OCI-LY3 (cell line): ENCODE measurements at regions not wholly inside any gene's neighbourhood (a gene's known extent, or its start where the extent isn't known, plus 50 kb on each side); places are given as distances from the start of the nearest gene placed in this dataset.

Experiments used
- H2AFZ ChIP-seq: fragments of 200-600, 300-600 bp; shearing (Covaris generic); 2 replicates; pipeline ENCODE4 v1.6.0; 2014; ENCODE audit warnings: antibody characterized with exemption, low read depth, low read length
- H3K27ac ChIP-seq: fragments of 200-600, 300-600 bp; sonication (generic); 2 replicates; pipeline ENCODE4 v1.5.1; 2014; ENCODE audit warnings: mild to moderate bottlenecking, low read length, moderate library complexity, mixed read lengths
- H3K27me3 ChIP-seq: fragments of 200-600, 300-600 bp; sonication (generic); 2 replicates; pipeline ENCODE4 v1.6.1; 2014; ENCODE audit warnings: low read depth, low read length, mixed read lengths
- H3K36me3 ChIP-seq: fragments of 200-600, 300-600 bp; sonication (generic); replicated peaks from 2 replicates; pipeline ENCODE3; 2014; ENCODE audit warnings: low read depth, low read length, mixed read lengths
- H3K4me1 ChIP-seq: fragments of 300-600, 200-600 bp; sonication (generic); 2 replicates; pipeline ENCODE4 v1.6.1; 2014; ENCODE audit warnings: low read length, mixed read lengths
- H3K4me2 ChIP-seq: fragments of 200-600, 300-600 bp; sonication (generic); 2 replicates; pipeline ENCODE4 v1.6.1; 2014; ENCODE audit warnings: low read length, mixed read lengths
- H3K4me3 ChIP-seq: fragments of 300-600, 200-600 bp; sonication (generic); 2 replicates; pipeline ENCODE4 v1.5.1; 2014; ENCODE audit warnings: antibody characterized with exemption, mild to moderate bottlenecking, low read length, moderate library complexity
- H3K79me2 ChIP-seq: fragments of 300-600, 200-600 bp; shearing (Covaris generic); 2 replicates; pipeline ENCODE4 v1.6.1; 2014; ENCODE audit warnings: mild to moderate bottlenecking, low read length, mixed read lengths
- H3K9ac ChIP-seq: fragments of 300-600, 200-600 bp; shearing (Covaris generic); 2 replicates; pipeline ENCODE4 v1.6.0; 2014; ENCODE audit warnings: mild to moderate bottlenecking, low read length, moderate library complexity
- H3K9me3 ChIP-seq: fragments of 200-600, 300-600 bp; shearing (Covaris generic); 2 replicates; pipeline ENCODE4 v1.6.1; 2014; ENCODE audit warnings: low read length, mixed read lengths; ENCODE audit not compliant: insufficient read depth
- H4K20me1 ChIP-seq: fragments of 200-600, 300-600 bp; sonication (generic); 2 replicates; pipeline ENCODE4 v1.6.1; 2016; ENCODE audit warnings: low read length, mixed read lengths; ENCODE audit not compliant: insufficient read depth
- EZH2phosphoT487 ChIP-seq: fragments of 200-600 bp; shearing (Covaris generic); IDR thresholded peaks from 2 replicates; pipeline ENCODE4 v1.6.1; 2018; ENCODE audit warnings: antibody characterized with exemption, mixed run types, low read depth
- TF ChIP-seq, protein P1 (sequence below): fragments of 200-600, 300-600 bp; sonication (generic); IDR thresholded peaks from 2 replicates; pipeline ENCODE4 v1.5.1; 2014; ENCODE audit warnings: antibody characterized with exemption, low read length, low read depth

DNA sequence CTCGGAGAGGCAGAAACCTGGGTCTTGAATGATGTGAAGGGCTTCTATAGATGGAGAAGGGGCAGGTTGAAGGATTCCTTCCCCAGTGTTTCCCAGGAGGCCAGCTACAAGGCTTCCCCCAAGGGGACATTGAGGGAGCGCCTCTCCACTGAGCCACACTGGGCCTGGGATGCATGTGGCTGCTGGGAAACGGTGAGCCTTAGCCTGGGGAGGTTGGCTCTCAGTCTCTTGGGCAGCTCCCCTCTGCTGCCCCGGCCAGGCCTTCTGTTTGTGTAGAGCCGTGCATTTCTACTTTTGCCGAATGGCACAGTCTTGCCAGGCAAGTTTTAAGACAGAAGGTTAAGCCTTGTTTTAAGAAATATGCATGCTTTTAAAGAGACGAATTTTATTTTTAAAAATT, 254.4 kb upstream of the POU3F1 start:
- H3K9ac ChIP-seq: no peak overlapping the region
- H3K36me3 ChIP-seq: no peaks in the 10 kb centered on the region
- H3K4me1 ChIP-seq: peaks cover 20% of the 10 kb centered on the region
- H3K4me2 ChIP-seq: no peak overlapping the region
- H3K27ac ChIP-seq: no peak overlapping the region
- no peaks in the 10 kb centered on the region for H3K9me3 ChIP-seq
- no peak overlapping the region for H3K4me3 ChIP-seq
- TF ChIP-seq EZH2phosphoT487: no peak
- TF ChIP-seq, protein P1, sequence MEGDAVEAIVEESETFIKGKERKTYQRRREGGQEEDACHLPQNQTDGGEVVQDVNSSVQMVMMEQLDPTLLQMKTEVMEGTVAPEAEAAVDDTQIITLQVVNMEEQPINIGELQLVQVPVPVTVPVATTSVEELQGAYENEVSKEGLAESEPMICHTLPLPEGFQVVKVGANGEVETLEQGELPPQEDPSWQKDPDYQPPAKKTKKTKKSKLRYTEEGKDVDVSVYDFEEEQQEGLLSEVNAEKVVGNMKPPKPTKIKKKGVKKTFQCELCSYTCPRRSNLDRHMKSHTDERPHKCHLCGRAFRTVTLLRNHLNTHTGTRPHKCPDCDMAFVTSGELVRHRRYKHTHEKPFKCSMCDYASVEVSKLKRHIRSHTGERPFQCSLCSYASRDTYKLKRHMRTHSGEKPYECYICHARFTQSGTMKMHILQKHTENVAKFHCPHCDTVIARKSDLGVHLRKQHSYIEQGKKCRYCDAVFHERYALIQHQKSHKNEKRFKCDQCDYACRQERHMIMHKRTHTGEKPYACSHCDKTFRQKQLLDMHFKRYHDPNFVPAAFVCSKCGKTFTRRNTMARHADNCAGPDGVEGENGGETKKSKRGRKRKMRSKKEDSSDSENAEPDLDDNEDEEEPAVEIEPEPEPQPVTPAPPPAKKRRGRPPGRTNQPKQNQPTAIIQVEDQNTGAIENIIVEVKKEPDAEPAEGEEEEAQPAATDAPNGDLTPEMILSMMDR: no peak
- no peak overlapping the region for H2AFZ ChIP-seq
- H3K27me3 ChIP-seq: no peaks in the 10 kb centered on the region
- no peaks in the 10 kb centered on the region for H4K20me1 ChIP-seq
- no peaks in the 10 kb centered on the region for H3K79me2 ChIP-seq

DNA sequence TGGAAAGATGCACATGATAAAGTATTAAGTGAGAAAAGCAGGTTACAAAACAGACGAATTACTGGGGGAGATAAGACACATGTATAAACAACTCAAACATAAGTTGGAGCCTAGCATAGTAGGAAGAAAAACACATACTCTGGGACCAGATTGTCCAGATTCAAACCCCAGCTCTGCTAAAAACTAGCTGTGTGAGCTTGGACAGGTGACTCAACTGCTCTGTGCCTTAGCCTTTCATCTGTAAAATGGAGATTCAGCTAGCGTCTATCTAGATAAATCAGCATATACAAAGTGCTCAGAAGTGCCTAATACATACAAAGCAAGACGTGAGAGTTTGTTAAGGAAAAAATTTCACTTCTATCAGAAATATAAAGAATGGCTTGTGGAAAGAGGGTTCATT, 254.0 kb upstream of the POU3F1 start:
- no peak overlapping the region for H3K27ac ChIP-seq
- no peak for TF ChIP-seq EZH2phosphoT487
- TF ChIP-seq, protein P1: no peak
- H4K20me1 ChIP-seq: no peaks in the 10 kb centered on the region
- H3K4me1 ChIP-seq: peaks cover 20% of the 10 kb centered on the region
- no peaks in the 10 kb centered on the region for H3K79me2 ChIP-seq
- no peaks in the 10 kb centered on the region for H3K36me3 ChIP-seq
- no peak overlapping the region for H3K9ac ChIP-seq
- no peaks in the 10 kb centered on the region for H3K9me3 ChIP-seq
- no peak overlapping the region for H3K4me3 ChIP-seq
- H2AFZ ChIP-seq: no peak overlapping the region
- H3K27me3 ChIP-seq: no peaks in the 10 kb centered on the region
- H3K4me2 ChIP-seq: no peak overlapping the region

- Histone ChIP-seq H3K4me3 (no peak overlapping the region), H3K27ac (no peak overlapping the region), H4K20me1 (no peaks in the 10 kb centered on the region), H3K9ac (no peak overlapping the region), H3K79me2 (no peaks in the 10 kb centered on the region), H2AFZ (no peak overlapping the region), H3K4me1 (peaks cover 11% of the 10 kb centered on the region), H3K4me2 (no peak overlapping the region), H3K27me3 (no peaks in the 10 kb centered on the region), H3K9me3 (no peaks in the 10 kb centered on the region), H3K36me3 (no peaks in the 10 kb centered on the region)
- TF ChIP-seq EZH2phosphoT487: no peak
- TF ChIP-seq, protein P1: no peak
These were observed 251.2 kb upstream of the POU3F1 start for GRCh38 chr1:38297842-38298241.

DNA sequence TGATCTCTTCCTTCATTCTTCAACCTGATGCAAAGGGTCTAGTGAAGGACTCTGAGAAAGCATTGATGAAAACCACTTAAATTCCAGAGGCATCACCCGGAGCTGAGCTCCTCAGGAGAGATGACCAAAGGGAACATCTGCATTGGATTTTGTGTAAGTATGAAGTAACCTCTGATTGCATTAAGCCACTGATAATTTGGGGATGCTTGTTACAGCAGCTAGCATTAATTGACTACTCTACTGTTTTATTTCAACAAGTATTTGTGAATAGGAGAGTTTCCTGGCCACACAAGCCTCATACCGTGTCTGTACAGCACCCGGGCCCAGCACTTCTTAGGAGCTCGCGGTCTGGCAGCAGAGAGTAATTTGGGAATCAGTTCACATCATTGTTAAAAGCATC, 250.7 kb upstream of the POU3F1 start:
- Histone ChIP-seq H2AFZ (no peak overlapping the region), H3K9me3 (no peaks in the 10 kb centered on the region), H3K9ac (no peak overlapping the region), H3K27ac (no peak overlapping the region), H4K20me1 (no peaks in the 10 kb centered on the region), H3K4me3 (no peak overlapping the region), H3K4me2 (no peak overlapping the region), H3K27me3 (no peaks in the 10 kb centered on the region), H3K79me2 (no peaks in the 10 kb centered on the region), H3K4me1 (peaks cover 11% of the 10 kb centered on the region), H3K36me3 (no peaks in the 10 kb centered on the region)
- TF ChIP-seq, protein P1: no peak
- TF ChIP-seq EZH2phosphoT487: no peak
